GF-D8 (cell line): ENCODE measurements at regions not wholly inside any gene's neighbourhood (a gene's known extent, or its start where the extent isn't known, plus 50 kb on each side); places are given as distances from the start of the nearest gene placed in this dataset.
"Not testable (repeated sequence)": the region's sequence is repeated elsewhere in the genome, so short reads cannot be mapped to it uniquely, and the experiment has no call there.

Experiments
- DNase-seq: peaks from one replicate; lab custom pipeline; 2025; lab: John Stamatoyannopoulos, UW

DNA sequence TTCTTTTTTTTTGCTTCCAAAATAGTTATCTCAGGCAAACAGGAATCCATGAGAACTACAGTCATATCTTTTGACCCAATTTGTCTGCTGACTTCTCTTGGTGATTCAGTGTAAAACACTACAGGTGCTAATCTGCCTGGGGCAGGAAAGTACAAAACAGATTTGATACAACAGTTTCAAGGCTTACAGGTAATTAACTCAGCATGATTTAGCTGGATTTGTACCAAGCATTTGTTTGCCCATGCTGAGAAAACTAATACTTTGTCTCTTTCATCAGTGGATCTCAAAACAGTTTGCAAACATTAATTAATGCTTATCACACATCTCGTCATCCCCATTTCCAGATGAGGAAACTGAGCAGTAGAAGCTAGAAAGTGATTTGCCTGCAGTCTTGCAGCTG lies 312.5 kb upstream of the SEMA6A start:
- DNase-seq = no peak

DNA sequence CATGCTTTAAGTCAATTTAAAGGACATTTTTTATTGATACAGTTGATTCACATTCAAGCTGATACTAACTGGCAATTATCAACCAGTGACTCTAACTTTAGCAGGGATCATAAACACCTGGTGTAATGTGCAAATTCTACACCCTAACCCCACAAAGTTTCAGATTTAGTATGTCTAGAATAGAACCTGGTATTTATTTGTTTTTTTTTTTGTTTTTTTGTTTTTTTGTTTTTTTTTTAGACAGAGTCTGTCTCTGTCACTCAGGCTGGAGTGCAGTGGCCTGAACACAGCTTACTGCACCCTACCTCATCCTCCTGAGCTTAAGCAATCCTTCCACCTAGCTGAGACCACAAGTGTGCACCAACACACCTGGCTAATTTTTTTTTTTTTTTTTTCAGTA lies 311.2 kb upstream of the SEMA6A start:
- DNase-seq = no peak

GRCh38 chr5:116883875-116884274 lies 309.3 kb upstream of the SEMA6A start:
- DNase-seq = no peak

DNA sequence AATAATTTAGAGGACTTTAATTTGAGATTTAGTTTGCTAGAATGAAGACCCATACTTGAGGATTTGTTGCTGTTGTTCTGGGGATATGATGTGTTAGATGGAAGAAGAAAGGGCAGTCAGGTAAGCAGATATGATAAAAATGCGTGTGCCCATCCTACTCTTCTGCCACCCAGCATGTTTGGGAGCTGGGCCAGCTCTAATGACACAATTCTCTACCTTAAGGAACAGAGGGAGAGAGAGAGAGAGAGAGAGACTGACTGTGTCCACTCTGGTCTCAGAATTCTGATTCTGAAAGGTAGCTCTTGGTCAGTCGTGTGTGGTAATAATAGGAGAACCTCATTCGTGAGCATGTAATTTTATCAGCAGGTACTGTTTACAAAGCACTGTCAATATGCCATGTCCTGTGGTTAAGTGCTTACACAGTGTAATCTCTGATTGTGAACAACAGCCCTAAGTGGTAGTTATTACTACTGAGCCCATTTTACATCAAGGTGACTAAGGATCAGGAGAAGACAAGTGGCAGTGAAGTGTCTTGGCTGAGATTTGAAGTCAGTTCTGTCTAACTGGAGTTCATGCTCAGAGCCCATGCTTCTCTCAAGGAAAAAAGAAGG lies 307.4 kb upstream of the SEMA6A start:
- DNase-seq = no peak

GRCh38 chr5:116880601-116881000 lies 306.0 kb upstream of the SEMA6A start:
- no peak for DNase-seq

DNA sequence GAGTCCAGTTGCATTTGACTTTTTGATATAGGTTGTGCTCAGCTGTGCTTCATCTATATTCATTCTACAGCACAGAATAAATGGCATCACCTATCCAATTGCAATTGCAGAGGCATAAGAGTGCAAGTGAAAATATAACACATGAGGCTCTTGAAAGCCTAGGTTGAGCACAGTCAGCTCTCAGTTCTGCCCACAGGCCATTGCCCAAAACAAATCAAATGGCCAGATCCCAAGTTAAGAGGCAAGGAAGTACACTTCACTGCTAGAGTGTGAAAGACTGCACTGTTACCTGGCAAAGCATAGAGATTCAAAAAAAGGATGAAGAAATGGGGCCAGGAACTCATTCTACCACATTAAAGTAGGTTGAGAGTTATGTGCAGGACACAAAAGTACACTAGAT lies 305.5 kb upstream of the SEMA6A start:
- no peak for DNase-seq

- no peak for DNase-seq
Measured at GRCh38 chr5:116876240-116876840, 301.7 kb upstream of the SEMA6A start.

DNA sequence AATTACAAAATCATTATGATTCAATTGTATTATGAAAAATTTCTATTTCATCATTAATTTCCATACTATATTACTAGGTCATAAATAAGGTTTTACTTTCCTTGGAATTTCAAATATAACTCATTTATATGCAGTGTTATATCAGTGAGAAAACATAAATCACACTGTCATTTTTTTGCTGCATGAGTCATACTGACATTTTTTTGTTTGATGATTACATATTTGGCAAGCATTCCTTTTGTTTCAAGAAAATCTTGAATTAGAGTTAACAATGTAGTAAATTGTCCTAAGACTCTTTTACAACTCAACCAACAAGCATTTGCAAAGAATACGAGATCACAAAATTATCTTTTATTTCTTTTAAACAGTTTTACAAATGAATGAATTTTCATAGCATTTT lies 298.4 kb upstream of the SEMA6A start:
- no peak for DNase-seq

DNA sequence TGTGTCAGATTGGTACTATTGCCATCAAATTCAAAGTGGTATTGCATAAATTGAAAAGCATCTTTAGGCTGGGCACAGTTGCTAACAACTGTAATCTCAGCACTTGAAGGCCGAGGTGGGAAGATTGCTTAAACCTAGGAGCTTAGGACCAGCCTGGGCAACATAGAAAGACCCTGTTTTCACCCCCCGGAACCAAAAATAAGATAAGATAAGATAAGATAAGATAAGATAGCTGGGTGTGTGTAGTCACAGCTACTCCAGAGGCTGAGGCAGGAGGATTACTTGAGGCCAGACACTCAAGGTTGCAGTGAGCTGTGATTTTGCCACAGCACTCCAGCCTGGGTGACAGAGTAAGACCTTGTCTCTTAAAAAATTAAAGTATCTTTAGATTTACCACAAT lies 297.9 kb upstream of the SEMA6A start:
- DNase-seq = no peak

DNA sequence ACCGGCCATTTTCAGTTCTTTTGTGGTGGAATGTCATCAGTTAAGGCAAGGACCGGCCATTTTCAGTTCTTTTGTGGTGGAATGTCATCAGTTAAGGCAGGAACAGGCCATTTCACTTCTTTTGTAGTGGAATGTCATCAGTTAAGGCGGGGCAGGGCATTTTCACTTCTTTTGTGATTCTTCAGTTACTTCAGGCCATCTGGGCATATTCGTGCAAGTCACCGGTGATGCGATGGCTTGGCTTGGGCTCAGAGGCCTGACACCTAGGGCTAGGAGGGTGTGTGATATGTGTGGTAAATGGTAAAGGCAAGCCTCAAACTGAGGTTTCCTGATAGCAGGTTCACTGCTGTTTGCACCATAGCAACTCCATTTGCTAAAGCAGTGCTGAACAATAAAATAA lies 293.2 kb upstream of the SEMA6A start:
- DNase-seq = not testable (repeated sequence)

GRCh38 chr5:116865651-116866050 lies 291.0 kb upstream of the SEMA6A start:
- no peak for DNase-seq

- no peak for DNase-seq
Measured at GRCh38 chr5:116864838-116865190, 290.2 kb upstream of the SEMA6A start.

- no peak for DNase-seq
Measured at GRCh38 chr5:116864157-116864837, 289.7 kb upstream of the SEMA6A start.

GRCh38 chr5:116862632-116863455 lies 288.2 kb upstream of the SEMA6A start:
- no peak for DNase-seq

DNA sequence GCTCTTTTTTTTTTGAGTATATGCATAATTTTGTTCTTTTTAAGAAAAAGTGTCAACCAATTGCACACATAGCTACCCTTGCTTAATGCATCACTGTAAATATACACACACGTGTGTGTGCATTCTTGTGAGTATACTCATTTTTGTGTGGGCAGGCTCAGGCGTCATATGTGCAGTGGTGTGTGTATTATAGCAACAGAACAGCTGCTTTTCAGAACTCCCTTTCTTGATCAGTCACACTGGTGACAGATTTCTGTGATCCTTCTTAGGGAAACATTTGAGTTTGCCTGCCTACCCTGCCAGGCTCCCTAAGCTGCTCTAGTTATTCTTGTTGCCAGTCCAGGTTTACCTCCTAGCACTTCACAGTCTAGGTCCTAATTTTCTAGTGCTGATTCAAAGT lies 287.0 kb upstream of the SEMA6A start:
- no peak for DNase-seq

GRCh38 chr5:116861097-116861496 lies 286.5 kb upstream of the SEMA6A start:
- no peak for DNase-seq

GRCh38 chr5:116859666-116860320 lies 285.2 kb upstream of the SEMA6A start:
- DNase-seq = no peak

GRCh38 chr5:116858705-116859333 lies 284.2 kb upstream of the SEMA6A start:
- no peak for DNase-seq

GRCh38 chr5:116858020-116858419 lies 283.4 kb upstream of the SEMA6A start:
- not testable (repeated sequence) for DNase-seq

- DNase-seq = no peak
Measured at GRCh38 chr5:116856271-116856670, 281.6 kb upstream of the SEMA6A start.

DNA sequence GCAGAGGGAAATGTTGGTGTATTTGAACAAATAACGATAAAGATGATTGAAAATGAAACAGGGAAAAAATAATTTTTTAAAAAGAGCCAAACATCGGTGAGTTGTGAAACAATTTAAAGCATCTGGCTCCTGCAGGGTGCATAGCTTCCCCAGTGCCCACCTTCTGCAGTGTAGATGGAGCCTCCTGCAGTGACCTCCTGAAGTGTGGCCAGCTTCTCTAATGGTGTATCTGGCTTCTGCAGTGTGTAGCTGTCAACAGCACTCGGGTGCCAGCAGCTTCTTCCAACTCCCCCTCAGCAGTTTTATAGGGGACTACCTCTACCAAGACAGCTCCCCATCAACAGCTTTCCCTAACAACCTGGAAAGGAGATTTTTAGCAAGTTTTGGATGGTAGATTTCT lies 279.4 kb upstream of the SEMA6A start:
- no peak for DNase-seq
